Activated naive CD8-positive, alpha-beta T cell treated with anti-CD3 and anti-CD28 coated beads, Interleukin-2, amount 50 U/mL, for 24 hours (primary cell): ENCODE measurements at regions not wholly inside any gene's neighbourhood (a gene's known extent, or its start where the extent isn't known, plus 50 kb on each side); places are given as distances from the start of the nearest gene placed in this dataset.

Experiments used
- ATAC-seq: fragments of 150-1000 bp; cut with Tn5 transposase; one replicate; pipeline ENCODE4 v1.10.0; 2021
- DNase-seq: peaks from one replicate; pipeline ENCODE4 v3.0.0; 2021
- H3K27ac Mint-ChIP-seq: one replicate; pipeline ENCODE4 v1.8.0; 2021; ENCODE audit warnings: mild to moderate bottlenecking, mixed read lengths
- H3K27me3 Mint-ChIP-seq: one replicate; pipeline ENCODE4 v1.8.0; 2021; ENCODE audit warnings: mixed read lengths
- H3K36me3 Mint-ChIP-seq: one replicate; pipeline ENCODE4 v1.8.0; 2021; ENCODE audit warnings: low read depth, mixed read lengths
- H3K4me1 Mint-ChIP-seq: one replicate; pipeline ENCODE4 v1.8.0; 2021; ENCODE audit warnings: mixed read lengths
- H3K4me3 Mint-ChIP-seq: one replicate; pipeline ENCODE4 v1.8.0; 2021; ENCODE audit warnings: mild to moderate bottlenecking, moderate library complexity, mixed read lengths
- H3K9me3 Mint-ChIP-seq: one replicate; pipeline ENCODE4 v1.8.0; 2021; ENCODE audit warnings: mixed read lengths

- H3K4me3 Mint-ChIP-seq: no peak overlapping the region
- H3K27ac Mint-ChIP-seq: no peak overlapping the region
- ATAC-seq (no peak), DNase-seq (no peak)
- no peaks in the 10 kb centered on the region for H3K36me3 Mint-ChIP-seq
- H3K9me3 Mint-ChIP-seq: peaks cover 4% of the 10 kb centered on the region
- peaks cover 30% of the 10 kb centered on the region for H3K27me3 Mint-ChIP-seq
- no peaks in the 10 kb centered on the region for H3K4me1 Mint-ChIP-seq
Observed at GRCh38 chr15:39285071-39285470, 295.8 kb upstream of the THBS1 start.

GRCh38 chr15:39285663-39286062, 295.2 kb upstream of the THBS1 start:
- Mint-ChIP-seq H3K36me3 (no peaks in the 10 kb centered on the region), H3K4me3 (no peak overlapping the region), H3K27ac (no peak overlapping the region), H3K4me1 (no peaks in the 10 kb centered on the region), H3K9me3 (peaks cover 4% of the 10 kb centered on the region), H3K27me3 (peaks cover 30% of the 10 kb centered on the region)
- no peak for DNase-seq
- no peak for ATAC-seq

- no peak for ATAC-seq
- peaks cover 32% of the 10 kb centered on the region for H3K27me3 Mint-ChIP-seq
Observed at GRCh38 chr15:39286706-39287105, 294.2 kb upstream of the THBS1 start.

GRCh38 chr15:39287322-39288195, 293.3 kb upstream of the THBS1 start:
- H3K36me3 Mint-ChIP-seq: no peaks in the 10 kb centered on the region
- no peak for ATAC-seq
- no peak overlapping the region for H3K27ac Mint-ChIP-seq
- no peaks in the 10 kb centered on the region for H3K4me1 Mint-ChIP-seq
- DNase-seq: no peak
- H3K27me3 Mint-ChIP-seq: peaks cover 32% of the 10 kb centered on the region
- H3K9me3 Mint-ChIP-seq: peaks cover 6% of the 10 kb centered on the region
- H3K4me3 Mint-ChIP-seq: no peak overlapping the region

More at GRCh38 chr15:39286706-39287105, 294.2 kb upstream of the THBS1 start:
- H3K9me3 Mint-ChIP-seq: peaks cover 4% of the 10 kb centered on the region
- no peak for DNase-seq
- no peaks in the 10 kb centered on the region for H3K36me3 Mint-ChIP-seq
- no peak overlapping the region for H3K4me3 Mint-ChIP-seq
- no peak overlapping the region for H3K27ac Mint-ChIP-seq
- no peaks in the 10 kb centered on the region for H3K4me1 Mint-ChIP-seq

- Mint-ChIP-seq H3K27me3 (peaks cover 33% of the 10 kb centered on the region), H3K27ac (no peak overlapping the region), H3K36me3 (no peaks in the 10 kb centered on the region), H3K4me1 (no peaks in the 10 kb centered on the region), H3K9me3 (peaks cover 11% of the 10 kb centered on the region), H3K4me3 (no peak overlapping the region)
- no peak for DNase-seq
- ATAC-seq: no peak
Observed at GRCh38 chr15:39290711-39291435, 290.0 kb upstream of the THBS1 start.

- no peaks in the 10 kb centered on the region for H3K4me1 Mint-ChIP-seq
- H3K4me3 Mint-ChIP-seq: no peak overlapping the region
- no peak for DNase-seq
- ATAC-seq: no peak
- H3K27me3 Mint-ChIP-seq: peaks cover 27% of the 10 kb centered on the region
- no peaks in the 10 kb centered on the region for H3K36me3 Mint-ChIP-seq
- no peak overlapping the region for H3K27ac Mint-ChIP-seq
- H3K9me3 Mint-ChIP-seq: peaks cover 11% of the 10 kb centered on the region
Observed at GRCh38 chr15:39291690-39292089, 289.2 kb upstream of the THBS1 start.

- ATAC-seq: no peak
- peaks cover 30% of the 10 kb centered on the region for H3K27me3 Mint-ChIP-seq
- H3K27ac Mint-ChIP-seq: no peak overlapping the region
- H3K36me3 Mint-ChIP-seq: no peaks in the 10 kb centered on the region
- H3K4me1 Mint-ChIP-seq: no peaks in the 10 kb centered on the region
- no peak for DNase-seq
- H3K9me3 Mint-ChIP-seq: peaks cover 8% of the 10 kb centered on the region
- no peak overlapping the region for H3K4me3 Mint-ChIP-seq
Observed at GRCh38 chr15:39296955-39297354, 283.9 kb upstream of the THBS1 start.

GRCh38 chr15:39298271-39298962, 282.5 kb upstream of the THBS1 start:
- no peak overlapping the region for H3K27ac Mint-ChIP-seq
- no peaks in the 10 kb centered on the region for H3K9me3 Mint-ChIP-seq
- no peaks in the 10 kb centered on the region for H3K36me3 Mint-ChIP-seq
- DNase-seq (no peak), ATAC-seq (no peak)
- peaks cover 28% of the 10 kb centered on the region for H3K27me3 Mint-ChIP-seq
- no peaks in the 10 kb centered on the region for H3K4me1 Mint-ChIP-seq
- H3K4me3 Mint-ChIP-seq: no peak overlapping the region

- ATAC-seq (no peak), DNase-seq (no peak)
- H3K36me3 Mint-ChIP-seq: no peaks in the 10 kb centered on the region
- no peaks in the 10 kb centered on the region for H3K9me3 Mint-ChIP-seq
- no peak overlapping the region for H3K4me3 Mint-ChIP-seq
- no peak overlapping the region for H3K27ac Mint-ChIP-seq
- peaks cover 24% of the 10 kb centered on the region for H3K27me3 Mint-ChIP-seq
- H3K4me1 Mint-ChIP-seq: no peaks in the 10 kb centered on the region
Observed at GRCh38 chr15:39299486-39300267, 281.2 kb upstream of the THBS1 start.

- Mint-ChIP-seq H3K27ac (no peak overlapping the region), H3K36me3 (no peaks in the 10 kb centered on the region), H3K9me3 (no peaks in the 10 kb centered on the region), H3K27me3 (peaks cover 26% of the 10 kb centered on the region), H3K4me1 (no peaks in the 10 kb centered on the region), H3K4me3 (no peak overlapping the region)
- no peak for ATAC-seq
- no peak for DNase-seq
Observed at GRCh38 chr15:39300451-39301153, 280.3 kb upstream of the THBS1 start.

GRCh38 chr15:39301589-39301999, 279.3 kb upstream of the THBS1 start:
- no peak overlapping the region for H3K27ac Mint-ChIP-seq
- H3K4me1 Mint-ChIP-seq: no peaks in the 10 kb centered on the region
- ATAC-seq (no peak), DNase-seq (no peak)
- H3K27me3 Mint-ChIP-seq: peaks cover 26% of the 10 kb centered on the region
- H3K9me3 Mint-ChIP-seq: no peaks in the 10 kb centered on the region
- no peak overlapping the region for H3K4me3 Mint-ChIP-seq
- no peaks in the 10 kb centered on the region for H3K36me3 Mint-ChIP-seq

- H3K27ac Mint-ChIP-seq: no peak overlapping the region
- no peak for ATAC-seq
- H3K36me3 Mint-ChIP-seq: no peaks in the 10 kb centered on the region
- peaks cover 30% of the 10 kb centered on the region for H3K27me3 Mint-ChIP-seq
- H3K4me1 Mint-ChIP-seq: no peaks in the 10 kb centered on the region
- H3K4me3 Mint-ChIP-seq: no peak overlapping the region
- DNase-seq: no peak
- peaks cover 6% of the 10 kb centered on the region for H3K9me3 Mint-ChIP-seq
Observed at GRCh38 chr15:39302936-39303335, 277.9 kb upstream of the THBS1 start.

- H3K4me3 Mint-ChIP-seq: no peak overlapping the region
- DNase-seq: no peak
Observed at GRCh38 chr15:39304201-39304841, 276.6 kb upstream of the THBS1 start.

More at GRCh38 chr15:39304201-39304841, 276.6 kb upstream of the THBS1 start:
- H3K4me1 Mint-ChIP-seq: no peaks in the 10 kb centered on the region
- no peak for ATAC-seq
- H3K27me3 Mint-ChIP-seq: peaks cover 34% of the 10 kb centered on the region
- H3K36me3 Mint-ChIP-seq: no peaks in the 10 kb centered on the region
- H3K9me3 Mint-ChIP-seq: peaks cover 6% of the 10 kb centered on the region
- H3K27ac Mint-ChIP-seq: no peak overlapping the region
